C4-2B (cell line): ENCODE measurements at regions not wholly inside any gene's neighbourhood (a gene's known extent, or its start where the extent isn't known, plus 50 kb on each side); places are given as distances from the start of the nearest gene placed in this dataset.

Experiments
- H3K27ac ChIP-seq: fragments of 450-650 bp; 2 replicates; pipeline ENCODE4 v1.5.1; 2017
- CTCF ChIP-seq: fragments of 450-650 bp; conservative IDR thresholded peaks from 2 replicates; pipeline ENCODE4 v1.5.1; 2017; ENCODE audit warnings: mild to moderate bottlenecking
- ZFX ChIP-seq: fragments of 450-650 bp; IDR thresholded peaks from 2 replicates; pipeline ENCODE4 v1.6.1; 2017

- TF ChIP-seq CTCF (no peak), ZFX (no peak)
- H3K27ac ChIP-seq: no peak overlapping the region
Observed at GRCh38 chr6:9172096-9172495, 736.8 kb upstream of the SLC35B3 start.

GRCh38 chr6:9168669-9169068 is 733.3 kb upstream of the SLC35B3 start:
- no peak for TF ChIP-seq ZFX
- TF ChIP-seq CTCF: no peak
- H3K27ac ChIP-seq: no peak overlapping the region

GRCh38 chr6:9161731-9162130 is 726.4 kb upstream of the SLC35B3 start:
- TF ChIP-seq ZFX (no peak), CTCF (no peak)
- no peak overlapping the region for H3K27ac ChIP-seq

- no peak for TF ChIP-seq ZFX
- no peak for TF ChIP-seq CTCF
Observed at GRCh38 chr6:9159051-9159450, 723.7 kb upstream of the SLC35B3 start.

GRCh38 chr6:9155836-9156235 is 720.5 kb upstream of the SLC35B3 start:
- no peak for TF ChIP-seq ZFX
- TF ChIP-seq CTCF: no peak
- H3K27ac ChIP-seq: no peak overlapping the region

More at GRCh38 chr6:9159051-9159450, 723.7 kb upstream of the SLC35B3 start:
- H3K27ac ChIP-seq: no peak overlapping the region

- TF ChIP-seq CTCF: no peak
- TF ChIP-seq ZFX: no peak
- H3K27ac ChIP-seq: no peak overlapping the region
Observed at GRCh38 chr6:9143140-9143539, 707.8 kb upstream of the SLC35B3 start.

GRCh38 chr6:9140951-9141460 is 705.7 kb upstream of the SLC35B3 start:
- no peak overlapping the region for H3K27ac ChIP-seq
- no peak for TF ChIP-seq CTCF
- no peak for TF ChIP-seq ZFX
